Posterior vena cava (tissue), 2 donors: ENCODE measurements at regions not wholly inside any gene's neighbourhood (a gene's known extent, or its start where the extent isn't known, plus 50 kb on each side); places are given as distances from the start of the nearest gene placed in this dataset.

Experiments
- DNase-seq: peaks from one replicate; pipeline ENCODE4 v3.0.0-alpha.2; 2020; ENCODE audit warnings: low spot score
- intact Hi-C, 2 donors: fragments of 100-400 bp; cut with DNase I; formaldehyde crosslinking; loops; one replicate each; pipeline versions ENCODE4 v1.14.1 to v1.14.2; 2022 to 2023
- donor health status: DM: yes; HTN: yes; CAD: no.
- donor health status: DM: yes; HTN: yes; CAD: no.

DNA sequence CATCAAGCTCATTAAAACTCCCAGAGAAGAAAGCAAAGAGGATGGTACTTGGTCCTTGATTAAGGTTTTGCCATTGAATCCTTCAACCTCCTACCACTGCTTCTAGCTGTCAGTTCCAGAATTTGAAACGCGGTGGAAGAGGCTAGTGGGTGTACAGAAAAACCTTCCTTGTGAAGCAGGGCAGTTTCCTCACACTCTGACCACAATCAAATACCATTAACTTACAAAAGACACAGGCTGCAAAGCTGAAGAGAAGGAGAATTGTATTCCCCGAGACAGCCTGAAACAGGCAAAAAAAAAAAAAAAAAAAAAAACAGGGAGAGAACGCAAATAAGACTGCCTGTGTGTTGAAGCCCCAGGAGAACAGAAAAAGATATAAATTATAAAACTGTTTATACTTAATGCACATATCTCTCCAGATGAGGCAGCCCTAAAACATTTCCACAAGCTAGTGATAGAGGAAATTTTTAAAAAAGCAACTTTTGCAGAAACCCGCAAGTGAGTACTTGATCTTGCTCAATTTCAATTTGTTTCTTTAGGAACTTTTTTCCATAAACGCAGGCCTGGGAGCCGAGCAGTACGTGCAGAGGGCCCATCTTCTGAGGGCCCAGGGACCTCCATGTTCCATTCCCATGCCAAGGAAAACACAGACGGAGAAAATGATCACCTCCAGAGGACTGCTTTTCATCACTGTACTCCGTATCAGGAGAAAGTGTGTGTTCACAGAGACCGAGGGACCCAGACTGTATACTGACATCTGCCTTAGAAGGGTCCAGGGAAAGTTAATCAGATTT is 218.7 kb upstream of the BLID start:
- no peak for DNase-seq
- intact Hi-C loops: no loop called here

- no peak for DNase-seq
- intact Hi-C loops: no loop called here
Observed at GRCh38 chr11:122333467-122333866, 217.5 kb upstream of the BLID start.

- intact Hi-C loops: no loop called here
- no peak for DNase-seq
Observed at GRCh38 chr11:122331079-122331478, 215.1 kb upstream of the BLID start.

- no peak for DNase-seq
- intact Hi-C loops: no loop called here
Observed at GRCh38 chr11:122330279-122330965, 214.4 kb upstream of the BLID start.

- no peak for DNase-seq
- intact Hi-C loops: no loop called here
Observed at GRCh38 chr11:122327528-122327927, 211.5 kb upstream of the BLID start.

- no peak for DNase-seq
- intact Hi-C loops: no loop called here
Observed at GRCh38 chr11:122323754-122324421, 207.9 kb upstream of the BLID start.

DNA sequence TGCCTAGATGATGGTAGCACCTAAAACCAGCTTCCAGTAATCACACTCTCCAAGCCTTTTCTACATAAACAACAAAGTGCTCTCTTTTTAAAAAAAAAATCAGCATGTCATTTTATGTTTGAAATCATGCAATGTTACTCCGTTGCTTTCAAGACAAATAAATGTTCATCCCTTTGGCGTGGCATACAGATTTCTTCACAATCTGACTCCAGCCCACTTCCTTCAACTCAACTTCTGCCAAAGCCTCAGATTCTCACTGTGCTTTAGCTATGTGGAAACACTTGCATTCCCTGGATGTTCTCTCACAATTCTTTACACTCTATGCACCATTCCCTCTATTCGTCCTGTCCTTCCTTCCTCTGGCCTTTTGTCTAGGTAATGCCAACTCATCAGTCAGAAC is 206.3 kb upstream of the BLID start:
- DNase-seq: no peak
- intact Hi-C loops: no loop called here

DNA sequence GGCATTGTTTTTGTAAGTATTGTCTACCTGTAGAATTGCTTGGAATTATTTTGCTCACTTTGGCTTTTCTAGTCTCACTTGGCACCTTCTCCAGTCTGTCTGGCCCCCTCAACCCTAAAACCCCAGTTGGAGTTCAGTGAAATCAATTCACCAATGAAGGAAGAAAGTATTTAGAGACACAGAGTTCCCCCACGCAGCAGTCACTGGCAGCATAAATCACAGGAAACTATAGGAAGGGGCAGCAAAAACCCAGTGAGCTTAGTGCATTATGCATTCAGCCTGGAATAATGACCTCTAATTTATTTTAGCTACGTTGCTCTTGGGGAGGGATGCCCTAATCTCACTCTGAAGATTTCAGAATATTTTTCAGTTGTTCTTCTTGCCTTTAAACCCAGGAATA is 204.7 kb upstream of the BLID start:
- intact Hi-C loops: no loop called here
- DNase-seq: no peak

GRCh38 chr11:122319691-122320620 is 203.9 kb upstream of the BLID start:
- intact Hi-C loops: no loop called here
- DNase-seq: no peak

DNA sequence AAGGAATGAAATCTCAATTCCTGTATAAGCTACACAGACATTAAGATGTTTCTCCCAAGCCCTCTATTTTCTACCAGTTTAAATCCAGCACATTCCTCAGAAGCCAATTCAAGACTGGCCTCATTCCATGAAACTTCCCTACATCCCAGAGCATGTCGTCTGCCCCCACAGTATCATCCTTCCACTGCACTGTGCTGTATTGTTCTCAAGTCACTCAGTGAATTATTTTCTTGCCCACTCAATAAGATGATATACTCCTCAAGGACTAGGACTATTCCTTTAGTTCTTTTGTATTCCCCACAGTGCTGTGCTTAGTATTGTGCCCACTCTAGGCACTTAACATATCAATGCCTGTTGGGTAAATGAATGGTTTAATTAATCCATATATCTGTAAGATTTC is 203.1 kb upstream of the BLID start:
- intact Hi-C loops: no loop called here
- no peak for DNase-seq

DNA sequence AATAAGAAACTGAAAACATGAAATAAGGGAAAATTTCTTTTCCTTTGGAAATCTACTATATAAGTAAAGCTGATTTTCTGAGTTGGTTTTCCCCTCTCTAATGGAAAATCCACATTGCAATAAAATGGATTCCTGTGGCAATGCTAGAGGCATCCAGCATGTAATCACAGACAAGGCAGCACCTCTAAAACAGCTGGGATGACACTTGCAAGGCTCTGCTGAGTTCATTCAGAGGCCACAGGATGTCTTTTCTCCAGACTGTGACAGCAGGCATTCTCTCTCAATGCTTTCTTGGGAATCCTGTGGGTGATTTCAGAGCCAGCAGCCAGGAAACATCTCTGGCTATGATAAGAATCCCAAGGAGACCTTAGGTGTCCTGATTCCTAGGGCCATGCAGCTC is 201.3 kb upstream of the BLID start:
- intact Hi-C loops: no loop called here
- no peak for DNase-seq

DNA sequence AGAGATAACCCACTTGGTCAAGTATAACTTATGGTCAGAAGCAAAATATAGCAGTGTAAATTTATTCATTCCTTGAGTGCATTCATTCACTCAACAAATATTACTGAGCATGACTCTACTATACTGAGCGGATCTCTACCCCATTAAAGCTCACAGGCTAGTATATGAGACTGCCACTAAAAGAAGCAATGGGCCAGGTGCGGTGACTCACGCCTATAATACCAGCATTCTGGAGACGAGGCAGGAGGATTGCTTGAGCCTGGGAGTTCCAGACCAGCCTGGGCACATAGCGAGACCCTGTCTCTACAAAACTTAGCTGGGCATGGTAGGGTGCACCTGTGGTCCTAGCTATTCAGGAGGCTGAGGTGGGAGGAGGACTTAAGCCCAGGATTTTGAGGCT is 197.6 kb upstream of the BLID start:
- intact Hi-C loops: no loop called here
- no peak for DNase-seq

- no peak for DNase-seq
- intact Hi-C loops: no loop called here
Observed at GRCh38 chr11:122311216-122311755, 195.3 kb upstream of the BLID start.

GRCh38 chr11:122310766-122311165 is 194.8 kb upstream of the BLID start:
- intact Hi-C loops: no loop called here
- DNase-seq: no peak

DNA sequence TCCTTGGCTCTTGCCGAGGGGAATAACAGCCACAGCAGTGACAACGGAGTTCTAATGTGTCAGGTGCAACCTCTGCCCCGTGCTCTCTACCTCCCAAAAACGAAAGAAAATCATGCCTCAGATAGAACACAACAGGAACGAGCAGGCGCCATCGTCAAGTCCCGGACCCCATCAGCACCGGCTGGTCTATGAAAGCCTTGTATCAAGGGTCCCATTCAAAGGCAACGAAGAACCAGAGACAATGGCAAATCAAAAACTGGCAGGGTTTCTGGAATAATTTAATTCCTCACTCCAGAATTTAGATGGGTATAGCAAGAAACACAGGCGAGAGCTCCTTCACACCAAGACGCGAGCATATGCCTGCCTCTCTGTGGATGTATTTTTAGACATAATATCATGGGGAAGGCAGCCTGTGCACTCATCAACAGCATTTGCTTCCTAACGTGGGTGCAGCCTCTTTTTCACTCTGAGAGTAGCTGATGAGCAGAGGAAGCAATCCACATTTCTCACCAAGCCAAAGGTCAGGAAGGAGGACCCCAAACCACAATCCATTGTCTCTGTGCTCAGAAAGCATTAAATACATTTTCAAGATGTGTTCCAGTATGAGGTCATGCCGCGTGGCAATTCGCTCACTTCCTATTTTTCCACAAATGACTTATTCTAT is 193.4 kb upstream of the BLID start:
- intact Hi-C loops: no loop called here
- DNase-seq: no peak

DNA sequence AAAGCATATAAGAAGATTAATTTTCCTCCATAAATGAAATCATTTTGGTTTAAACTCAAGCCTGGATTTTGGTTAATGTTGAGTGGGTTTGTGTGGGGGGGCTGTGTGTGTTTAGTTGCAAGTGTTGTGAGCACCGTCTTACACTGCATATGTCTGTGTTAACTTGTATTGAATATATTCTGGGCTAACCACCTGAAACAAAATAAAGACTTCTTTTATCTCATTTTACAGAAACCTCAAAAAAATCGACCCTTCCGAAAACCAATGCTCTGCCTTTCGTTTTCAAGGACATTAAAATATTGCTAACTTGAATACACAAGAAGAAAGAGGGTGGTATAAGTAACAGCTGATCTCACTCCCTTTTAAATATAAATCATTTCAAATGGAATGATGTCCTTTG is 192.2 kb upstream of the BLID start:
- DNase-seq: no peak
- intact Hi-C loops: no loop called here

- no peak for DNase-seq
- intact Hi-C loops: no loop called here
Observed at GRCh38 chr11:122307476-122308035, 191.5 kb upstream of the BLID start.

- DNase-seq: no peak
- intact Hi-C loops: no loop called here
Observed at GRCh38 chr11:122306831-122307391, 190.9 kb upstream of the BLID start.
